ENCODE measurements at regions not wholly inside any gene's neighbourhood (a gene's known extent, or its start where the extent isn't known, plus 50 kb on each side); places are given as distances from the start of the nearest gene placed in this dataset.
"Not testable (repeated sequence)": the region's sequence is repeated elsewhere in the genome, so short reads cannot be mapped to it uniquely, and the experiment has no call there.

- no peak for ATAC-seq
- H3K27ac ChIP-seq: no peak overlapping the region
- no peaks in the 10 kb centered on the region for H3K36me3 ChIP-seq (ENCODE audit: insufficient read depth in 1 of 2, low read depth in 1 of 2)
- no peaks in the 10 kb centered on the region for H3K4me1 ChIP-seq
- no peak for TF ChIP-seq CTCF (IDR thresholded peaks at IDR 0.05)
- H3K27me3 ChIP-seq (ENCODE audit: insufficient read depth in 3 of 3, low read length in 2 of 3): no peaks in the 10 kb centered on the region
- intact Hi-C loops (cut with DNase I): no loop called here
- no peak overlapping the region for H3K4me3 ChIP-seq
- no peak for DNase-seq
- no peaks in the 10 kb centered on the region for H3K9me3 ChIP-seq
Measured at GRCh38 chr14:49249022-49249421, 337.2 kb downstream of the RPS29 start.

GRCh38 chr14:49243777-49244176, 342.4 kb downstream of the RPS29 start:
- DNase-seq; H3K27me3 ChIP-seq (ENCODE audit: insufficient read depth in 3 of 3, low read length in 2 of 3); H3K4me3 ChIP-seq; ATAC-seq; H3K36me3 ChIP-seq (ENCODE audit: insufficient read depth in 1 of 2, low read depth in 1 of 2); H3K4me1 ChIP-seq; H3K9me3 ChIP-seq; intact Hi-C loops (cut with DNase I); H3K27ac ChIP-seq: not testable (repeated sequence)
- WGBS, 3 donors: 79 to 89% (median 83%) methylated on average over 5 of the region's 5 CpGs

- DNase-seq (no peak), ATAC-seq (no peak)
- TF ChIP-seq CTCF (IDR thresholded peaks at IDR 0.05): no peak
- Histone ChIP-seq H3K27ac (no peak overlapping the region), H3K4me1 (no peaks in the 10 kb centered on the region), H3K9me3 (no peaks in the 10 kb centered on the region), H3K4me3 (no peak overlapping the region), H3K27me3 (ENCODE audit: insufficient read depth in 3 of 3, low read length in 2 of 3) (no peaks in the 10 kb centered on the region), H3K36me3 (ENCODE audit: insufficient read depth in 1 of 2, low read depth in 1 of 2) (no peaks in the 10 kb centered on the region)
- intact Hi-C loops (cut with DNase I): no loop called here
- WGBS, 3 donors: 74 to 78% (median 77%) methylated on average over 4 of the region's 4 CpGs
Measured at GRCh38 chr14:49240383-49240782, 345.8 kb downstream of the RPS29 start.

GRCh38 chr14:49228552-49228951, 357.6 kb downstream of the RPS29 start:
- 81 to 85% (median 81%) methylated on average over 4 of the region's 4 CpGs for WGBS, 3 donors
- DNase-seq (no peak), ATAC-seq (no peak)
- Histone ChIP-seq H3K9me3 (no peaks in the 10 kb centered on the region), H3K36me3 (ENCODE audit: insufficient read depth in 1 of 2, low read depth in 1 of 2) (no peaks in the 10 kb centered on the region), H3K4me3 (no peak overlapping the region), H3K4me1 (no peaks in the 10 kb centered on the region), H3K27me3 (ENCODE audit: insufficient read depth in 3 of 3, low read length in 2 of 3) (no peaks in the 10 kb centered on the region), H3K27ac (no peak overlapping the region)
- TF ChIP-seq CTCF (IDR thresholded peaks at IDR 0.05): no peak
- intact Hi-C loops (cut with DNase I): no loop called here

GRCh38 chr14:49221316-49221715, 364.9 kb downstream of the RPS29 start:
- 57 to 77% (median 68%) methylated on average over 3 of the region's 3 CpGs for whole genome bisulfite sequencing, 3 donors
- ATAC-seq: no peak
- Histone ChIP-seq H3K9me3 (no peaks in the 10 kb centered on the region), H3K27me3 (ENCODE audit: insufficient read depth in 3 of 3, low read length in 2 of 3) (no peaks in the 10 kb centered on the region), H3K36me3 (ENCODE audit: insufficient read depth in 1 of 2, low read depth in 1 of 2) (no peaks in the 10 kb centered on the region), H3K4me1 (no peaks in the 10 kb centered on the region), H3K4me3 (no peak overlapping the region), H3K27ac (no peak overlapping the region)
- TF ChIP-seq CTCF (IDR thresholded peaks at IDR 0.05): no peak
- intact Hi-C loops (cut with DNase I): no loop called here
- no peak for DNase-seq

All from psoas muscle (tissue), 7 donors.